ENCODE measurements at regions not wholly inside any gene's neighbourhood (a gene's known extent, or its start where the extent isn't known, plus 50 kb on each side); places are given as distances from the start of the nearest gene placed in this dataset.

DNA sequence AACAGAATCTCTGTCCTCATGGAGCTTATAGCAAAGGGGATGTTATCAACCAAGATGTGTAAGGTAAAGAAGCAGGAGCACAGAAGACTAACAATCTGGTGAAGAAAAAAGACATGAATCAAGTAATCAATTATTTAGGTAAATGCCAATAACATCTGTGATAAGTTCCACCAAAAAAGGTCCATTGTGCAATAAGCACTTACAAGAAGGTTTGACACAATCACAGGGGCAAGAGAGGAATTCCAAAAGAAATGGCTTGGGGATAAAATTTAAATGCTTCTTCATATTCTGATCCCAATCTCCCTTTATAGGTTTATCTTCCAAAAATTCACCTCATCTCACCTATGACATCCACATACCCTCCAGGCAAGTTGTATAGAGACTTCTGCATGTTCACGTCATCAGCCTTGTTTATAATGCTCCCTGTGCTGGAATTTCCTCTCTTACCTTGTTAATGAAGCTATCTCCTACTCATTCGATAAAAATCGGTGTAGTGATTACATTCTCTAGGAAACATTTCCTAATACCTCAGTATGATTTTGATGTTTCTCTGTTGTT lies 53.6 kb upstream of the DPT start:
- no peak for DNase-seq

DNA sequence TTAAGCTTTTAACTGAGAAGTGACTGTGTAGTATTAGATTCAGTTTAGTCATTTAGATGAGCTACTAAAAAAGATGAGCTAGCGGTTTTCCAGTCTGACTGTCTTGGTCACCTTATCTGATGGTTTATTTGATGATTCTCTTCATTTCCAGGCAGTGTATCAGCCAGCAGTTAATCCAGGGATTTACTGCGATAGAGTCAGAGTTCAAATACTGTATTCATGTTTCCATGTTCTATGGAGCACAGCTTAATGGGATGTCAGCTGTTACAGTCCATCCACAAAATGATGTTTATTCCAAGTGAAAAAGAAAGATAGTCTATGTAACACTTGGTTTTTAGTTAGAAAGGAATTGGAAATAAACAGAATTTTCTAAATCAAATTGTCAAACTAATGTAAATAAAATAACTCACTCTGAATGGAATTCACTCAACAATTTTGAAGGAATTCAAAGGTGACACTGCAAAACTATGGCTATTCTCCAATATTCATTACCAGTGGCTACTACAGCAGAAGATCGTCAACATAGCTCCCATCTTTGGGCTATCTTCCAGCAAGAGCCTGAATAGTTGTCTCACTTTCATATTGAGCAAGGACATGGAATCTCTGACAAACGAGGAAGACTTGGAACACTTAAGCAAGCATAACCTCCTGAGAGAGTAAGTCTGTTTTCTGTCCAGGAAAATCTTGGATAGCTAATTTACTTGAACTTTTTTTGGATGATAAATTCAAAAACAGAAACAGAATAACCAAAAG lies 54.6 kb upstream of the DPT start:
- no peak for DNase-seq

DNA sequence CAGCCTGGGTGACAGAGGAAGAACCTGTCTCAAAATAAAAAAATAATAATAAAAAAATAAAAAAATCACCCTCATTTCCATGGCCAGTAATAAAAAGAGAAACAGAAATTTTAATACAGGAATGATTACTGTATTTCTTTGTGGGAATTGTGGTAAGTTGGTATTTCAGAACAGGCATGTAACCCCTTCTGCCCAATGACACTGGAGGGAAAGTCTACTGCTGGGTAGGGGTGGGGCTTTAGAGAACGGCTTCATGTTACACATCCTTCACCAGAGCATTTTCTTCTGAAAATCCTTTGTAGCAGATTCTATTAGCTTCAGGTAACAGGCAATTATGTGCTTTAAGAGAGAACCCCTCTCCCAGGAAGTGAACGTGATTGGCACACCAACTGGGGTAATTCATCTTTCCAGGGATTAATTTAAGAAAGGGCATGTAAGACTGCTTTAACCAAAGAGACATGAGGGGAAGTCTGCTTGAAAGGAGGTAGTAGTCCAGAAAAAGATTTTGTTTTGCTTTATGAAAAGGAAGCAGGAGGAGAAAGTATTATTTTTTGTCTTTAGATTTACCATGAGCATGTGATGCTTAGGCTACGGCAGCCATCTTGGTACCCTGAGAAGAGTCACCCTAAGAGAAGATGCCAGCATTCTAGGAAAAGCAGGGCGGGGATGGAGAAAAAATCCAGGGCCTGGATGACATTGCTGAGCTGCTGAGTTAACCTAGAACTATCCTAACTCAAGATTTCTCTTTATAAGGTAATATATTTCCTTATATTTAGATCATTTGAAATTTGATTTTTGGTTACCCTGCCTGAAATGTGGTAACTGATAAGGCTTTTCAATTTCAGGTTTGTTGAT lies 57.7 kb upstream of the DPT start:
- no peak for DNase-seq

DNA sequence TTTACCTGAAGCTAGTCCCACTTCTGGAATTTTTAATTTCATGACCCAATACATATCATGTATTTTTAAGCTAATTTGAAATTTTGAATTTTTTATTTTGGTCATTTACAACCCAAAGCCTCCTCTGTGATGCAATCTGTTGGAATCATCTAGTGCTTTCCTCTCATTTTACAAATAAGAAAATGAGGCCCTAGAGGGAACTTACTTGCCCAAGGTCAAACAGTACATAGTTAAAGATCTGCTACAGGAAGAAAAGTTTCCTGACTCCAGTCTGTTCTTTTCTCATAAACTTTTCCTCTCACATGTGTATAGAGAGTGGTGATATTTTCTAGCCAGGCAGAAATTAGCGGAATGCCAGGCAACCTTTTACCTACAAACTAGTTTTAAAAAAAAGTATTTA lies 59.3 kb upstream of the DPT start:
- DNase-seq, result no peak

DNA sequence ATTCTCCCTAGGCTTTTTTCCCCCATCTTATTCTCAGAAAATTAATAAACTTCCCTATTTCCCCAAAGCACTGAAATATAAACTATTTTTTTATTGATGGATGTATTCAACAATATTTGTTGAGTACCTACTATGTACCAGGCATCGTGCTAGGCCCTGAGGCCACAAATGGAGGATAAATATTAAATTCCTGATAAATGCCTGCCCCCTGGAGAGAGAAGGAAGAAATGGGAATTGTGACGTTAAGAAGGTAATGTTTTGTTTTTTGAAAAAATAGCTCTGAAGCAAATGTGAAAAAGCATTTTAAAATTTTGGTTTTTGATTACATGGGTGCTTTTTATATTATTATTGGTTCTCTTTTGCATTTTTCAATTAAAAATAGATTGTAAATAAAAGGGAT lies 60.5 kb upstream of the DPT start:
- DNase-seq, result no peak

DNA sequence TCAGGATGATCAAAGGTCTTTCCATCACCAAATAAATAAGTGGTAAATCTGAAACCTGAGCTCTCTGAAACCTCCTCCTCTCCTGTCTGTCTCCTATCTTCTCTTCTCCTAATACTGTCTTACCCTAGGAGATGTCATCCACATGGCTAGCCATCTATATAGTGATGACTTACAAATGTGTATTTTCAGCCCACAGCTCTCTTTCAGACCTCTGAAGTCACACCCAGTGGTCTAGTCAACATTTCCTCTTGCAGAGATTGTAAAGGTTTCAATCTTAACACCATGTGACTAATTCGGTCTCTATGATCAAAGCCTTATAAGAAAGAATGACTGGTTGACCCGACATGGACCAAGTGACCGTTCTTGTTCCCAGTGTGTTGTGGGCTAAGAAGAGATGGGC lies 63.1 kb upstream of the DPT start:
- DNase-seq, result no peak

DNA sequence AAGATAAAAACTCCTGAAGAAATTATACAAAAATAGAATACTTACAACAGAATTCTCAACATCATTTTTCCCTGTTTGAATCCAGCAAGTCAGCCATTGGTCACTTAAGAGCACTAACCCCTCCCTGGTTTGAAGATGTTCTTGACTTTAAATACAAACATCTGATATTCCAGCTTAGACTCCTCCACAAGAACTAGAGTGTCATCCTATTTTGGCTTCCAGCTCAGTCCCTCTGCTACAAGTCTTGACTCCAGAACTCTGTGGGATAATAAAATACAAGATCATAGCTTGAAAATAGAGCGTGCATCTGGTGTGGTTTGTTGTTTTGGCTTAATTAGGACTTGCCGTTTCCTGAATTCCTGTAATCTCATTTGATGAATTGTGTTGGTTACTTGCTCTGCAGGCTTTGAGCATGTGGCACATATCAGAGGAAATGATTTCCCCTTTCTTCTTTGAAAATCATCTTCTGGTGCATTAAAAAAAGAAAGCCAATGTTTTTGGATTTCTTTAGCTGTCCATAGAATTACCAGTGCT lies 63.7 kb upstream of the DPT start:
- no peak for DNase-seq

DNA sequence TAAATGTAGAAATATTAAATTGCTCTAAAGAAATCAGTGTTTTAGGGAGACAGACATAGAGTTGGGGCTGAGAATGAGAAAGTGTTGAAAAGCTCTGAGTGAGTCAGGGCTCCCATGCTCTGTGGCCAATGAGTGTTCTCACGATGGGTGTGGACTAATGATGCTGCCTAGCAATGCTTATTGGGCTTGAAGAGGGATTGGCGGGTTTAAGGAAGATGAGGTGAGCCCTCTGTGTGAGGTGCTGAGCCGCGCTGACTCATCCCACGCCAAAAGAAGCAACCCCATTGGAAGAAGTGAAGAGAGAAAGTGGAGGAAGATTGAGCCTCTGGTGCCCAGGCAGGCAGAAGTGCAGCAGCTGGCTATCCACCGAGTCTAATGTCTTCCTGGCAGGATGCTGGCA lies 65.1 kb upstream of the DPT start:
- DNase-seq, result no peak

DNA sequence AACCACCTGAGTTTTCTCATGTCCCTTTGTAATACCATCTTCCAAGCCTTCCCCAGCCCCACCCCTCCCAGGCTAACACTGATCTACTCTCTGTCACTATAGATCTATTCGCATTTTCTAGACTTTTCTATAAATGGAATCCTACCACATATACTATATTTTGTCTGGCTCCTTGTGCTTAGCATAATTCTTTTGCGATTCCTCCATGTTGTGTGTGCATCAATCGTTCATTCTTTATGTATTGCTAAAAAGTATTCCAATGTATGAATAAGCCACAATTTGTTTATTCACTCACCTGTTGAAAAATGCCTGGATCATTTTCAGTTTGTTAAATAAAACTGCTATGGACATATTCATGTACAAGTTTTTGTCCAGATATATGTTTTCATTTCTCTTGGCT lies 66.7 kb upstream of the DPT start:
- no peak for DNase-seq

DNA sequence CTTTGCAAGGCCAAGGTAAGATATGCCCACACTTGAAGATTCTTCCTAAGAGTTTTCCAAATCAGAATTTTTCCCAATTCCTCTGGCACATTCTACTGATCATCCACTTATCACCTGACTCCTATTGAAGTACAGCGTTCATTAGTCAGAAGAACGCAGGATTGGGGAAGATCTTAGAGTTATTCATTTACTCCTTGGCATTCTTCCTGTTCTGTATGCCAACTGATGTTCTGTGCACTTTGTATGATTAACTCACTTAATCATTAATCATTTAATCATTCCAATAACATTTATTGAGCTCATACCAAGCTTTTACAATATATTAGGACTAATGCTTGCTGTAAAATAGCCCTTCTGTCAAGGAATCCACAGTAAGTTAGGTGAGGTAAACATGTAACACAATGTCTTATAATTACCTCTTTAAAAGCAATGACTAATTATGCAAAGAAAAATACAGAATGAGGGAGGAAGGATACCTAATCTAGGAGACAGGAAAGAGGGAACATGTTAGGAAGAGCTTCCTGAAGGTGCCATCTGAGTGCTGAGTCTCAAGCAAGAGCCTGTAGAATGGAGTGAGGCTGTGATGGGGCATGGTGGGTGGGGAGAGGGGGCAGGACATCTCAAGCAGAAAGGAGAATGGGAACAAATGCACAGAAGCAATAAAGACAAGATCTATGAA lies 71.1 kb upstream of the DPT start:
- DNase-seq, result no peak

DNA sequence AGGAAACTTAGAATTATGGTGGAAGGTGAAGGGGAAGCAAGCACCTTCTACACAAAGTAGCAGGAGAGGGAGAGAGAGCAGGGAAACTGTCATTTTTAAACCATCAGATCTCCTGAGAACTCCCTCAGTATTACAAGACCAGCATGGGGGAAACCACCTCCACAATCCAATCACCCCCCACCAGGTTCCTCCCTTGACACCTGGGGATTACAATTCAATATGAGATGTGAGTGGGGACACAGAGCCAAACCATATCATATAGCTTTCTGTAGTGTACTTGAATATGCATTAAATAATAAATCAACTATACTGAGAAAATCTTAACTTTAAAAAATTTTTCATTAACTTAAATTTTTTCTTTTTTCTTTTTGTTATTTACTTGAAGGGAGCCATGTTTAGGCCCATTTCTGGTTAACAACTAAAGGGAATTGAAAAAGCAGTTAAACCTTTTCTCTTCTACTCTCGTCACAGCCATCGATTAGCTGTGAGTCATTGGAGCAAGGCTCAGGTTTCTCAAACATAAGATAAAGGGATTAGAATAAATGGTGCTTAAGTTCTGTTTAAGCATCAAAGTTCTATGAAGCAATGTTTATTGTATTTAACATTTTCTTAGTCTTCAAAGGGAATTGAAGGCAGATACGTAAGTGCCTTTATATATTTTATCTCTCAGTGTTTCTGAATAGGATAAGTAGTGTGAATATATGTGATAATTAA lies 72.2 kb upstream of the DPT start:
- DNase-seq, result no peak

DNA sequence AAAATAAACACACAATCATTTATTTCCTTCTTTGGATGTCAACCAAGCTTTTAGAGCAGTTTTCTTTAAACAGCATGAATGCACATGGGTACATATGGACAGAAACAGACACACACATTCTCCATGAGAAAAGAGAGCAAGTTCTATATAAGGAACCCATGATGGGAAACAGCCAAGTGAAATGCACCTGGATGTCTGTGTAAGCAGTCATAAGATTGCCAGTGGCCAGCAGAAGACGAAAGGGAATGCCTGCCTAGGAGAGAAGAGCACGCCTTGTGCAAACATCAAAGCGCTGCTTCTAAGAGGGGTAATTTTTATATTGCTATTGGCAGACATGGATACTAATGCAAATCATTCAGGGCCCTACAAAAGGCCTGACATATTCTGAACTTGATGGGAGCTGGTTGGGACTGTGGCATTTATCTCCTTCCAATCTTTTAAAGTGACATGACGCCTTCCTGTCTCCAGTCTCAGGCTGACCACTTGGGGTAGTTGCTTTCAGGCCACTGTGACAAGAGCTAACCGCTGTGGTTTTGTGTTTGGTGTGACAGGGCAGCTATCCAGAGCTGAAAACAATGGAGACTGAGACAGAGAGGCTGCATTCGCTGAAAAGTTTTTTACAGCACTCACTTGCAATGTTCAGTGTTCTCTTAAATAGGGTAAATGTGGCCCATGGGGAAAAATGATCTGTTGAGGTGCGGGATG lies 75.0 kb upstream of the DPT start:
- no peak for DNase-seq

DNA sequence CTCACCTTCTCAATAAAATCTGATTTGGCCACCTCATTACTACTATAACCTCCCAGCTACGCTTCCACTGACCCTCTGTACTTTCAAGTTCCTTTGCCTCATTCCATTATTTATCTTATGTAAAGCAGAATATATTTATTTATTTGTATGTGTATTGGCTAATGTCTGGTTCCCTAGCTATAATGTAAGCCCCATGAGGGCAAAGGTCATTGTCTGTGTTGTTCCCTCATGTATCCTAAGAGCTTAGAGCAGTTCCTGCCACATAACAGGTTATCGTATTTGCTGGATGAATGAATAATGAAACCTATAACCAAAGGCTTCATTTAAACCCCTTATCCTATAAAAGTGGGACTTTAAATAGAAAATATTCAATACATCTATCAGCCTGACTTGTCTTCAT lies 77.9 kb upstream of the DPT start:
- no peak for DNase-seq

DNA sequence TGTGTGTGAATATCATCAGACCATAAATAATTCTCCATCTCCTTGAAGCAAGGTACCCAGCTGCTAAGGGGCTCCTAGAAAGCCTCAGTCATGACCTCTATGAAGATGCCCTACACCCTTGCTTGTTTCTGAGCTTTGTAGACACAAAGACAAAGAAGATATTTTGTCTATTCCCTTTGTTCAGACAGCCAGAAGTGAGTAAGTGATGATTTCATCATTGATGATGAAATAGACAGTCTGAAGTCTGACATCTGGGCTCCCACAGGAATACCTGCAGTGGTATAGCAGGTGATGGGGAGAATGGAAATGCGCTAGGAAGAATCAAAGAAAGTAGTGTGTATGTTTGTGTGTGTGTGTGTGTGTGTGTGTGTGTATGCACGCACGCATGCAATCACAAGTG lies 82.2 kb upstream of the DPT start:
- no peak for DNase-seq

DNA sequence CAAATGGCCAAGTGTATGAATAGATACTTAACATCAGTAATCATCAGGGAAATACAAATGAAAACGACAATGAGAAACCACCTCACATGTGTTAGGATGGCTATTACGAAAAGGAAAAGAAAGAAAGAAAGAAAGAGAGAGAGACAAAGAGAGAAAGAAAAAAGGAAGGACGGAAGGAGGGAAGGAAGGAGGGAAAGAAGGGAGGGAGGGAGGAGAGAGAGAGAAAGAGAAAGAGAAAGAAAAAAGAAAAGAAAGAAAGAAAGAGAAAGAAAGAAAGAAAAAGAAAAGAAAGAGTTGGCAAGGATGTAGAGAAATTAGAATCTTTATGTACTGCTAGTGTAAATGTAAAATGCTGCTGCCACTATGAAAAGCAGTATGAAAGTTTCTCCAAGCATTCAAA lies 90.7 kb upstream of the DPT start:
- DNase-seq, result no peak

DNA sequence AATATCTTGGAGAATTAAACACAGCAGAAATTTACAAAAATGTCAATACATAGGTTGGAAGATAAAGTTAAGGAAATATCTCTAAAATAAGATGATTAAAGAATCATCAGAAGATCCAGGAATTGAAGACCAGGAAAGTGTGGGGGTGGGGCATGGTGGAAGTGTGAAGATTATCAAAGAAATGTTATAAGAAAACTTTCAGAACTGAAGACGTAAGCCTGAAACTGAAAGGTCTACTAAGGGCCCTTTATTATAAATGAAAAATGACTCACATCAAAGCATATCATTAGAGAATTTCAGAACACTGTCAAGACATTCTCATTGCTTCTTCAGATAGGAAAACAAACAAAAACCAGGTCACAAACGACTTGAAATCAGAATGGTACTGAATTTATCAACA lies 92.4 kb upstream of the DPT start:
- no peak for DNase-seq

DNA sequence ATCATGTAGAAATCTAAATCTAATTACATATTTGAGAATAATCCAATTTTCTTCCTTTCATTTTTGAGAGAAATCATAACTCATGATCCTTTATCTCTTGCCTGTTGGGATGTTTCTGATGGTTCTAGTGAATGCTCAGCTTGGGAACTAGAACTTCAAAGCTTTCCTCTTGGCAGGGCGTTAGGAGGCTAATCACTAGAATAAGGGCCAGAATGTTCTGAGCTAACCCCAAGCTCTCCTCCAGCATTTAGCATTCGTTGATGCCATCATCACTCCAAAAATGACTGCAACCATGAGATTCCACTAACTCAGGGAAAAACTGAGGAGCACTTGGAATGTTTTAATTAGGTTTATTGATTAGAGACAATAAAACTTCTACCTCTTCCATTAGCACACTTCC lies 93.9 kb upstream of the DPT start:
- no peak for DNase-seq

DNA sequence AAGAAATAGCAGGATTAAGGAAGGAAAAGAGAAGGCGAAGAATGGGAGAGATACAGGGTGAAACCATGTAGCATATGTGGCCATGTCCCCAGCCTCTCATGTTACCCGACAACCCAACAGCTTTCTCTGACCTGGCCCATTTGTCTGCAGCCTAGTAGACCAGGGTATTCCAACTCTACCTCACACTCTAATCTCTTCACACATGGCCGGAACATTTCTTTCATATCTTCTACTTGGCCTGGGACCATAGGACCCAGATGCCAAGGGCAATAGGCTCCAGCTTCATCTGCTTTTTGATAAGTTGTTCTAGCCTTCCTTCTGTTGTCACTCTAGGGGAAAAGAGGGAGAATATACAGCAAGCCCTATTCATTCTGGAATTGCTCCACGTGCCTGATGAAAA lies 95.0 kb upstream of the DPT start:
- no peak for DNase-seq

DNA sequence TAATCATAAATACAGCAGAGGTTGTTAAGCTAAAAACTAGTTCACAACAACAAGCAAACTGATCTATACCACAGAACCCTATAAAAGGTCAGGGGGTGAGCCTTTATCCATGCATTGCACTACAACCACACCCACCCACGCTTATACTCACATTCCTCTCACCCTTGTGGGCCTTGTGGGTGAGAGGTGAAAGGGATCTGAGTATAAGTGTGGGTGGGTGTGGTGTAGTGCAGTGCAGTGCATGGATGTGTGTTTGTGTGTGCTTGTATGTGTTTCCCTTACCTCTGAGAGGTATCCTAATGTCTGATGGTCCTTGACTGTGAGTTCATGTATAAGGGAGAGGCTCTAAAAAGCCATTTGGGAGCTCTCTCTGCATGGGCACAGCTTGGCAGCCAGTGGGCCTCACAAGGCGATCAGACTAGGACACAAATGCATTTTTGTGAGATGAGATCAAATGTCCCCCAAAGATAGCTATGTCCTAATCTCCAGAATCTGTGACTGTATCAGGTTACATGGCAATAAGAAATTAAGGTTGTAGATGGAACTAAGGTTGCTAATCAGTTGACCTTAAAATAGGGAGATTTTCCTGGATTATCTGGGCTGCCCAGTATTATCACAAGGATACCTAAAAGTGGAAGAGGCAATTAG lies 95.5 kb upstream of the DPT start:
- DNase-seq, result no peak

DNA sequence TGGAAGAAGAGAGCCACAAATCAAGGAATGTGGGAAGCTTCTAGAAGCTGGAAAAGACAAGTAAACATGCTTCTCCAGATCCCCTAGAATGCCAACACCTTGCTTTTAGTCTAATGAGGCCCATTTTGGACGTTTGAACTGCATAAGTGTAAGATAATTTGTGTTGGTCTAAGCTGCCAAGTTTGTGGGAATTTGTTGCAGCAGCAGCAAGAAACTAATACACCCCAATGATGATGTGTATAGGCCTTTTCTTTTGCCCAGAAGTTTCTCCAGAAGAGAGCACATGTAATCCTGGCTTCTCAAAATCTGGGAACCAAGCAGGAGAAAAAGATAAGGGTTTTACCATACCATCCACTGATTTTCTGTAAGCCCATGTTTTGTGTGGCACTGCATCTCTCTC lies 96.1 kb upstream of the DPT start:
- DNase-seq, result no peak

DNA sequence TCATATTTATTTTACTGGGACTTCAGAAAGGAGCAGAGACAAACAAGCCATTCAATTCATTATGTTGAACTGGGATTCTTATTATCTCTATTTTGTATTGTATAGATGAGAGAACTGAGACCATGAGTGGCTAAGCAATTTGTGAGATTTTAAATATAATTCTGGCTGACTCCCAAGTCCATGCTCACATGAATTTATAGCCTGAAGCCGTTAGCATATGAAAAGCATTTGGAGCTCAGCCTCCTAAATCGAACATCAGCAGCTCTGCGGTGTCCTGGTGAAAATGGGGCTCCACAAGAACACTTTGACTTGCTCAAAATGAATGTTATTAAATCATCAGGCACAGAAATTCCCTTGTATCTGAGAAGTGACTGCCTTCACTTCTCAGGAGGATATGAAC lies 96.8 kb upstream of the DPT start:
- no peak for DNase-seq

DNA sequence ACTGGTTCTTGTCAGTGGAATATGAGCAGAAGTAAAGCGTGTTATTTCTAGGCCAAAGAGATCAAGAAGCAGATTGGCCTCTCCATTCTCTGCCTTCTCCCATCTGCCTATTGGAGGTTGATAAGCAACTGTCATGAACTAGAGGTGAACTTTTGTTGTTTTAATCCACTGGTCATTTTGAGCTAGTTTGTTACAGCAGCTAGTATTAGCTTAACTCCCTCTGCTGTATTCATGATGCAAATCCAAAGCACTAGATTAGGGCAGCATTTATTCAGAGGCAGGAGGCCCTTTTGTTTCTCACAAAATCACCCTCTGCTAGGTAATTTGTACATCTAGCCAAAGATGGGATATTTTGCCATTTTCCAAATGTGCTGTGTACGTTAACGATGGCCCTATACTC lies 97.3 kb upstream of the DPT start:
- no peak for DNase-seq
